Esophagus squamous epithelium (tissue), 4 donors: ENCODE measurements at regions not wholly inside any gene's neighbourhood (a gene's known extent, or its start where the extent isn't known, plus 50 kb on each side); places are given as distances from the start of the nearest gene placed in this dataset.

Source experiments
- POLR2A ChIP-seq, 4 donors: fragments of 450-650 bp; IDR thresholded peaks; one replicate each; pipeline ENCODE4 v1.6.1; 2017; ENCODE audit warnings: antibody characterized with exemption in 4 of 4, mild to moderate bottlenecking in 4 of 4, moderate library complexity in 3 of 4
- TF ChIP-seq, protein P1 (sequence below), 6 experiments: fragments of 450-650 bp in 4 of 6; fragments of 200-600 bp in 2 of 6; sonication (generic) in 2 of 6; IDR thresholded peaks; one replicate each; pipeline ENCODE4 v1.5.1; 2016 to 2019; ENCODE audit warnings: antibody characterized with exemption in 6 of 6, mild to moderate bottlenecking in 4 of 6, moderate library complexity in 4 of 6

DNA sequence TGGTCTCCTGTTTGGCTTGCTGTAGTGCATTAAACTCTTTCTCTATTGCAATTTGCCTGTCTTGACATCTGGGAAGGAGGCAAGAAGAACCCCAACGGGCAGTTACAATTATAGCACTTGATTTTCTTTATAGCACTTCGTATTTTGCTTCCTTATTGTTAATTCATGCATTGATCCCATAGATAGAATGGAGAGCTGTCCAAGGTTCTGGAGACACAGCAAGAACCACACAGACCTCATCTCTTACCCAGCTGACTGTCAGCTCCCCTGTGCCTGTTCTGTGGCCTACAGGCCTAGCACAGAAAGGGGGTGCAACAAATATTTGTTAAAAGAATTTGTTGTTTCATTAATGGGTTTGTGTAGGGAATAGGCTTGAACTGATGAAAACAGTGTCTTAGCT lies 194.3 kb downstream of the GALNT1 start:
- TF ChIP-seq, protein P1, sequence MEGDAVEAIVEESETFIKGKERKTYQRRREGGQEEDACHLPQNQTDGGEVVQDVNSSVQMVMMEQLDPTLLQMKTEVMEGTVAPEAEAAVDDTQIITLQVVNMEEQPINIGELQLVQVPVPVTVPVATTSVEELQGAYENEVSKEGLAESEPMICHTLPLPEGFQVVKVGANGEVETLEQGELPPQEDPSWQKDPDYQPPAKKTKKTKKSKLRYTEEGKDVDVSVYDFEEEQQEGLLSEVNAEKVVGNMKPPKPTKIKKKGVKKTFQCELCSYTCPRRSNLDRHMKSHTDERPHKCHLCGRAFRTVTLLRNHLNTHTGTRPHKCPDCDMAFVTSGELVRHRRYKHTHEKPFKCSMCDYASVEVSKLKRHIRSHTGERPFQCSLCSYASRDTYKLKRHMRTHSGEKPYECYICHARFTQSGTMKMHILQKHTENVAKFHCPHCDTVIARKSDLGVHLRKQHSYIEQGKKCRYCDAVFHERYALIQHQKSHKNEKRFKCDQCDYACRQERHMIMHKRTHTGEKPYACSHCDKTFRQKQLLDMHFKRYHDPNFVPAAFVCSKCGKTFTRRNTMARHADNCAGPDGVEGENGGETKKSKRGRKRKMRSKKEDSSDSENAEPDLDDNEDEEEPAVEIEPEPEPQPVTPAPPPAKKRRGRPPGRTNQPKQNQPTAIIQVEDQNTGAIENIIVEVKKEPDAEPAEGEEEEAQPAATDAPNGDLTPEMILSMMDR (IDR thresholded peaks at IDR 0.05): no peak
- TF ChIP-seq POLR2A (IDR thresholded peaks at IDR 0.05): no peak
